Heart left ventricle (tissue), 13 donors: ENCODE measurements at regions not wholly inside any gene's neighbourhood (a gene's known extent, or its start where the extent isn't known, plus 50 kb on each side); places are given as distances from the start of the nearest gene placed in this dataset.

Experiments
- CTCF ChIP-seq, 12 donors: fragments of 200-600 bp; sonication (generic) in 4 of 12; IDR thresholded peaks; one replicate each; pipeline versions ENCODE4 v1.5.0 to v1.8.0; 2018 to 2022; ENCODE audit warnings: antibody characterized with exemption in 12 of 12, mild to moderate bottlenecking in 5 of 12
- POLR2A ChIP-seq, 2 donors: fragments of 450-650 bp; IDR thresholded peaks; one replicate each; pipeline ENCODE4 v1.6.1; 2017; ENCODE audit warnings: antibody characterized with exemption in 2 of 2, mild to moderate bottlenecking in 2 of 2, moderate library complexity in 2 of 2
- donor health status: ischemic (EF 13 %, LVEDD 7.1; RV severe dilation, severe dysfunction).
- donor health status: DM: no; HTN: yes; CAD: no.
- donor health status: DM: no; HTN: no; CAD: no.
- donor health status: ischemic (EF 25% LVEDD 6.9; RV normal size, moderate dysfunction).
- donor health status: ischemic (EF 25% LVEDD 5.7; RV mildly dilated, moderate dysfunction).
- donor health status: ischemic (EF 35%, LVEDD 5.7; RV mildly dilated, moderate dysfunction).
- donor health status: nonischemic (EF 11% LVEDD 7.7; RV severe dilation, severe dysfunction).
- donor health status: DM: yes; HTN: yes; CAD: no.
- donor health status: PGD.
- donor health status: ischemic (EF 29% LVEDD 5.4; RV normal size, mild dysfunction).
- donor health status: nonischemic (EF 23%, LVEDD 6.1; RV moderate dilation, normal function).

- TF ChIP-seq POLR2A (IDR thresholded peaks at IDR 0.05) (no peak), CTCF (IDR thresholded peaks at IDR 0.05) (no peak)
Observed at GRCh38 chr13:109656206-109656605, 130.2 kb downstream of the IRS2 start.
